ENCODE measurements at regions not wholly inside any gene's neighbourhood (a gene's known extent, or its start where the extent isn't known, plus 50 kb on each side); places are given as distances from the start of the nearest gene placed in this dataset.

- TF ChIP-seq REST (IDR thresholded peaks at IDR 0.05) (no peak), EGR1 (IDR thresholded peaks at IDR 0.05; ENCODE audit: low read depth in 2 of 2) (no peak), CTCF (IDR thresholded peaks at IDR 0.05; ENCODE audit: low read depth, low read length, missing input control) (no peak), TAF1 (conservative IDR thresholded peaks at IDR 0.05) (no peak), RAD21 (IDR thresholded peaks at IDR 0.05) (no peak), MAX (IDR thresholded peaks at IDR 0.05) (no peak), RXRA (IDR thresholded peaks at IDR 0.05) (no peak), ATF3 (IDR thresholded peaks at IDR 0.05) (no peak)
These were observed 509.0 kb downstream of the KLHL13 start for GRCh38 chrX:117607561-117607960.
